Gastroesophageal sphincter (tissue), 3 donors: ENCODE measurements at regions not wholly inside any gene's neighbourhood (a gene's known extent, or its start where the extent isn't known, plus 50 kb on each side); places are given as distances from the start of the nearest gene placed in this dataset.

Source experiments
- POLR2A ChIP-seq, 2 donors: fragments of 450-650 bp; IDR thresholded peaks; one replicate each; pipeline ENCODE4 v1.6.1; 2017; ENCODE audit warnings: antibody characterized with exemption in 2 of 2, mild to moderate bottlenecking in 2 of 2, moderate library complexity in 1 of 2
- POLR2AphosphoS5 ChIP-seq: sonication (generic); formaldehyde crosslinking; IDR thresholded peaks from one replicate; pipeline ENCODE4 v1.6.1; 2017; ENCODE audit warnings: antibody characterized with exemption
- TF ChIP-seq, protein P1 (sequence below), 4 experiments: fragments of 200-600 bp in 2 of 4; fragments of 450-650 bp in 2 of 4; sonication (generic) in 1 of 4; IDR thresholded peaks; one replicate each; pipeline ENCODE4 v1.5.1; 2017 to 2019; ENCODE audit warnings: antibody characterized with exemption in 4 of 4, mild to moderate bottlenecking in 2 of 4, moderate library complexity in 2 of 4

DNA sequence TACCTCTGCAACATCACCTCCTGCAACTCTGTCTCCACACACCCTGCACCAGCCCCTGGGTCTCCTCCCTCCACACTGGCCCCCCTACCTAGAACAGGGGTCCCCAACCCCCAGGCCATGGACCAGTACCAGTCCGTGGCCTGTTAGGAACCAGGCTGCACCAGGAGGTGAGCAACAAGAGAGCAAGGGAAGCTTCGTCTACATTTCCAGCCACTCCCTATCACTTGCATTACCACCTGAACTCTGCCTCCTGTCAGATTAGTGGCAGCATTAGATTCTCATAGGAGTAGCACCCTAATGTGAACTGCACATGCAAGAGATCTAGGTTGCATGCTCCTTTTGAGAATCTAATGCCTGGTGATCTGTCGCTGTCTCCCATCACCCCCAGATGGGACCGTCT lies 108.8 kb upstream of the WDR11 start:
- TF ChIP-seq, protein P1, sequence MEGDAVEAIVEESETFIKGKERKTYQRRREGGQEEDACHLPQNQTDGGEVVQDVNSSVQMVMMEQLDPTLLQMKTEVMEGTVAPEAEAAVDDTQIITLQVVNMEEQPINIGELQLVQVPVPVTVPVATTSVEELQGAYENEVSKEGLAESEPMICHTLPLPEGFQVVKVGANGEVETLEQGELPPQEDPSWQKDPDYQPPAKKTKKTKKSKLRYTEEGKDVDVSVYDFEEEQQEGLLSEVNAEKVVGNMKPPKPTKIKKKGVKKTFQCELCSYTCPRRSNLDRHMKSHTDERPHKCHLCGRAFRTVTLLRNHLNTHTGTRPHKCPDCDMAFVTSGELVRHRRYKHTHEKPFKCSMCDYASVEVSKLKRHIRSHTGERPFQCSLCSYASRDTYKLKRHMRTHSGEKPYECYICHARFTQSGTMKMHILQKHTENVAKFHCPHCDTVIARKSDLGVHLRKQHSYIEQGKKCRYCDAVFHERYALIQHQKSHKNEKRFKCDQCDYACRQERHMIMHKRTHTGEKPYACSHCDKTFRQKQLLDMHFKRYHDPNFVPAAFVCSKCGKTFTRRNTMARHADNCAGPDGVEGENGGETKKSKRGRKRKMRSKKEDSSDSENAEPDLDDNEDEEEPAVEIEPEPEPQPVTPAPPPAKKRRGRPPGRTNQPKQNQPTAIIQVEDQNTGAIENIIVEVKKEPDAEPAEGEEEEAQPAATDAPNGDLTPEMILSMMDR (IDR thresholded peaks at IDR 0.05) = no peak
- TF ChIP-seq POLR2A (IDR thresholded peaks at IDR 0.05) (no peak), POLR2AphosphoS5 (no peak)
